ENCODE measurements at regions not wholly inside any gene's neighbourhood (a gene's known extent, or its start where the extent isn't known, plus 50 kb on each side); places are given as distances from the start of the nearest gene placed in this dataset.

GRCh38 chr2:147482111-147482895, 362.5 kb upstream of the ACVR2A start:
- in situ Hi-C loops (cut with MboI; ENCODE audit: low sequenced_read_pairs) = no loop called here

GRCh38 chr2:147479358-147479757, 365.5 kb upstream of the ACVR2A start:
- in situ Hi-C loops (cut with MboI; ENCODE audit: low sequenced_read_pairs) = no loop called here

GRCh38 chr2:147473075-147473474, 371.8 kb upstream of the ACVR2A start:
- in situ Hi-C loops (cut with MboI; ENCODE audit: low sequenced_read_pairs) = no loop called here

- in situ Hi-C loops (cut with MboI; ENCODE audit: low sequenced_read_pairs) = no loop called here
Observed at GRCh38 chr2:147471126-147471525, 373.7 kb upstream of the ACVR2A start.

- in situ Hi-C loops (cut with MboI; ENCODE audit: low sequenced_read_pairs) = no loop called here
Observed at GRCh38 chr2:147469471-147469870, 375.4 kb upstream of the ACVR2A start.

- in situ Hi-C loops (cut with MboI; ENCODE audit: low sequenced_read_pairs) = no loop called here
Observed at GRCh38 chr2:147468963-147469362, 375.9 kb upstream of the ACVR2A start.

- in situ Hi-C loops (cut with MboI; ENCODE audit: low sequenced_read_pairs) = no loop called here
Observed at GRCh38 chr2:147468349-147468748, 376.5 kb upstream of the ACVR2A start.

- in situ Hi-C loops (cut with MboI; ENCODE audit: low sequenced_read_pairs) = no loop called here
Observed at GRCh38 chr2:147467441-147467840, 377.4 kb upstream of the ACVR2A start.

GRCh38 chr2:147464737-147465357, 380.0 kb upstream of the ACVR2A start:
- in situ Hi-C loops (cut with MboI; ENCODE audit: low sequenced_read_pairs) = no loop called here

- in situ Hi-C loops (cut with MboI; ENCODE audit: low sequenced_read_pairs) = no loop called here
Observed at GRCh38 chr2:147463881-147464520, 380.8 kb upstream of the ACVR2A start.

- in situ Hi-C loops (cut with MboI; ENCODE audit: low sequenced_read_pairs) = no loop called here
Observed at GRCh38 chr2:147460155-147460554, 384.7 kb upstream of the ACVR2A start.

GRCh38 chr2:147456779-147457178, 388.1 kb upstream of the ACVR2A start:
- in situ Hi-C loops (cut with MboI; ENCODE audit: low sequenced_read_pairs) = no loop called here

GRCh38 chr2:147451902-147452515, 392.8 kb upstream of the ACVR2A start:
- in situ Hi-C loops (cut with MboI; ENCODE audit: low sequenced_read_pairs) = no loop called here

- in situ Hi-C loops (cut with MboI; ENCODE audit: low sequenced_read_pairs) = no loop called here
Observed at GRCh38 chr2:147450661-147451510, 393.9 kb upstream of the ACVR2A start.

GRCh38 chr2:147449323-147449991, 395.4 kb upstream of the ACVR2A start:
- in situ Hi-C loops (cut with MboI; ENCODE audit: low sequenced_read_pairs) = no loop called here

GRCh38 chr2:147442816-147443215, 402.0 kb upstream of the ACVR2A start:
- in situ Hi-C loops (cut with MboI; ENCODE audit: low sequenced_read_pairs) = no loop called here

GRCh38 chr2:147441182-147441581, 403.6 kb upstream of the ACVR2A start:
- in situ Hi-C loops (cut with MboI; ENCODE audit: low sequenced_read_pairs) = no loop called here

GRCh38 chr2:147440734-147441133, 404.1 kb upstream of the ACVR2A start:
- in situ Hi-C loops (cut with MboI; ENCODE audit: low sequenced_read_pairs) = no loop called here

GRCh38 chr2:147439986-147440385, 404.8 kb upstream of the ACVR2A start:
- in situ Hi-C loops (cut with MboI; ENCODE audit: low sequenced_read_pairs) = no loop called here

- in situ Hi-C loops (cut with MboI; ENCODE audit: low sequenced_read_pairs) = no loop called here
Observed at GRCh38 chr2:147438882-147439281, 405.9 kb upstream of the ACVR2A start.
